ENCODE measurements at regions not wholly inside any gene's neighbourhood (a gene's known extent, or its start where the extent isn't known, plus 50 kb on each side); places are given as distances from the start of the nearest gene placed in this dataset.

DNA sequence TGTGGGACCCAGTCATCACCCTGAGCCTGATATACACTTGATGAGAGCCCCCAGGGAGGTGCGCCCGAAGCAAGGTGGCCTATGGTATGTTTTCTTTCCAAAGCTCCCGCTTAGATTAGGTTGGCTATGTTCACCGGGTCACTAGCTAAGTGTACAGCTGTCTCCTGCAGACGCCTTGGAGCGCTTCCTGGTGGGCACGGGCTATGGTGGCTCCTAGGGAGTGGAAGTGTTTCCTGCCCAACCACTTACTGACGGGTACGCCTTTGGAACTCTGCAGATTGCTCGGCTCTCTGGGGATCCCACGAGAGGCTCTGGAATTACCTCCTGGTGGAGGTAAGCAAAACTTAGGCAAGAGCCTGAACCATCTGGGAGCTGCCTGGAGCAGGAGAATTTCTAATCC is 83.6 kb upstream of the CXCL12 start:
- Histone ChIP-seq H3K4me2 (replicated peaks; ENCODE audit: low read depth, low read length, poor library complexity, severe bottlenecking) (no peak overlapping the region), H3K27ac (ENCODE audit: low read length in 2 of 2) (no peak overlapping the region), H3K4me1 (ENCODE audit: control insufficient read depth in 2 of 2, insufficient read depth in 2 of 2, low read length in 2 of 2) (no peaks in the 10 kb centered on the region), H3K79me2 (ENCODE audit: control insufficient read depth, insufficient read depth, low read length) (no peaks in the 10 kb centered on the region), H2AFZ (ENCODE audit: insufficient read depth, low read depth, low read length, poor library complexity, severe bottlenecking) (no peak overlapping the region), H4K20me1 (ENCODE audit: control insufficient read depth, insufficient read depth, low read length, poor library complexity, severe bottlenecking) (no peaks in the 10 kb centered on the region), H3K9me3 (ENCODE audit: control extremely low read depth in 1 of 3, control insufficient read depth in 2 of 3, insufficient read depth in 1 of 3, low read length in 2 of 3) (no peaks in the 10 kb centered on the region), H3K27me3 (replicated peaks in 1 of 4; ENCODE audit: control extremely low read depth in 1 of 4, control insufficient read depth in 3 of 4, insufficient read depth in 4 of 4, low read length in 3 of 4) (no peaks in the 10 kb centered on the region), H3K36me3 (replicated peaks in 1 of 2; ENCODE audit: control extremely low read depth in 1 of 2, control insufficient read depth in 1 of 2, extremely low read depth in 1 of 2, insufficient read depth in 2 of 2, low read length in 1 of 2) (no peaks in the 10 kb centered on the region), H3K4me3 (ENCODE audit: control extremely low read depth in 1 of 5, extremely low read depth in 1 of 5, insufficient read depth in 1 of 5, low read depth in 2 of 5, low read length in 4 of 5) (no peak overlapping the region), H3K9ac (ENCODE audit: low read length) (no peak overlapping the region)
- no peak for TF ChIP-seq EZH2 (IDR thresholded peaks at IDR 0.05; ENCODE audit: borderline replicate concordance, insufficient read depth, low read depth, low read length, poor library complexity, severe bottlenecking)
- TF ChIP-seq, protein P1, sequence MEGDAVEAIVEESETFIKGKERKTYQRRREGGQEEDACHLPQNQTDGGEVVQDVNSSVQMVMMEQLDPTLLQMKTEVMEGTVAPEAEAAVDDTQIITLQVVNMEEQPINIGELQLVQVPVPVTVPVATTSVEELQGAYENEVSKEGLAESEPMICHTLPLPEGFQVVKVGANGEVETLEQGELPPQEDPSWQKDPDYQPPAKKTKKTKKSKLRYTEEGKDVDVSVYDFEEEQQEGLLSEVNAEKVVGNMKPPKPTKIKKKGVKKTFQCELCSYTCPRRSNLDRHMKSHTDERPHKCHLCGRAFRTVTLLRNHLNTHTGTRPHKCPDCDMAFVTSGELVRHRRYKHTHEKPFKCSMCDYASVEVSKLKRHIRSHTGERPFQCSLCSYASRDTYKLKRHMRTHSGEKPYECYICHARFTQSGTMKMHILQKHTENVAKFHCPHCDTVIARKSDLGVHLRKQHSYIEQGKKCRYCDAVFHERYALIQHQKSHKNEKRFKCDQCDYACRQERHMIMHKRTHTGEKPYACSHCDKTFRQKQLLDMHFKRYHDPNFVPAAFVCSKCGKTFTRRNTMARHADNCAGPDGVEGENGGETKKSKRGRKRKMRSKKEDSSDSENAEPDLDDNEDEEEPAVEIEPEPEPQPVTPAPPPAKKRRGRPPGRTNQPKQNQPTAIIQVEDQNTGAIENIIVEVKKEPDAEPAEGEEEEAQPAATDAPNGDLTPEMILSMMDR (IDR thresholded peaks at IDR 0.05): no peak
- intact Hi-C loops (cut with micrococcal nuclease): no loop called here
- ATAC-seq (ENCODE audit: low read depth): no peak
- Mint-ChIP-seq H3K4me1 (no peaks in the 10 kb centered on the region), H3K27ac (no peak overlapping the region), H3K27me3 (peaks cover 4% of the 10 kb centered on the region), H3K4me3 (no peak overlapping the region), H3K9me3 (ENCODE audit: insufficient read depth) (peaks cover 3% of the 10 kb centered on the region)
- ChIA-PET POLR2A (no interaction called here), CTCF (no interaction called here)
- WGBS (ENCODE audit: insufficient coverage): 99% methylated on average over 11 of the region's 11 CpGs
- no peak for DNase-seq

GRCh38 chr10:44468965-44469364 is 84.1 kb upstream of the CXCL12 start:
- POLR2A ChIA-PET: no interaction called here
- Histone ChIP-seq H4K20me1 (ENCODE audit: control insufficient read depth, insufficient read depth, low read length, poor library complexity, severe bottlenecking) (no peaks in the 10 kb centered on the region), H3K79me2 (ENCODE audit: control insufficient read depth, insufficient read depth, low read length) (no peaks in the 10 kb centered on the region), H3K27me3 (replicated peaks in 1 of 4; ENCODE audit: control extremely low read depth in 1 of 4, control insufficient read depth in 3 of 4, insufficient read depth in 4 of 4, low read length in 3 of 4) (no peaks in the 10 kb centered on the region), H3K9me3 (ENCODE audit: control extremely low read depth in 1 of 3, control insufficient read depth in 2 of 3, insufficient read depth in 1 of 3, low read length in 2 of 3) (no peaks in the 10 kb centered on the region), H2AFZ (ENCODE audit: insufficient read depth, low read depth, low read length, poor library complexity, severe bottlenecking) (no peak overlapping the region), H3K4me3 (ENCODE audit: control extremely low read depth in 1 of 5, extremely low read depth in 1 of 5, insufficient read depth in 1 of 5, low read depth in 2 of 5, low read length in 4 of 5) (no peak overlapping the region), H3K36me3 (replicated peaks in 1 of 2; ENCODE audit: control extremely low read depth in 1 of 2, control insufficient read depth in 1 of 2, extremely low read depth in 1 of 2, insufficient read depth in 2 of 2, low read length in 1 of 2) (no peaks in the 10 kb centered on the region), H3K9ac (ENCODE audit: low read length) (no peak overlapping the region), H3K4me2 (replicated peaks; ENCODE audit: low read depth, low read length, poor library complexity, severe bottlenecking) (no peak overlapping the region), H3K27ac (ENCODE audit: low read length in 2 of 2) (no peak overlapping the region), H3K4me1 (ENCODE audit: control insufficient read depth in 2 of 2, insufficient read depth in 2 of 2, low read length in 2 of 2) (no peaks in the 10 kb centered on the region)
- intact Hi-C loops (cut with micrococcal nuclease): no loop called here
- CTCF ChIA-PET: no interaction called here
- DNase-seq: no peak
- no peak overlapping the region for H3K27ac Mint-ChIP-seq
- H3K27me3 Mint-ChIP-seq: peaks cover 4% of the 10 kb centered on the region
- WGBS (ENCODE audit: insufficient coverage): 69% methylated on average over 3 of the region's 4 CpGs
- no peak for TF ChIP-seq EZH2 (IDR thresholded peaks at IDR 0.05; ENCODE audit: borderline replicate concordance, insufficient read depth, low read depth, low read length, poor library complexity, severe bottlenecking)
- TF ChIP-seq, protein P1 (IDR thresholded peaks at IDR 0.05): no peak
- no peaks in the 10 kb centered on the region for H3K4me1 Mint-ChIP-seq
- H3K9me3 Mint-ChIP-seq (ENCODE audit: insufficient read depth): peaks cover 3% of the 10 kb centered on the region
- ATAC-seq (ENCODE audit: low read depth): no peak
- no peak overlapping the region for H3K4me3 Mint-ChIP-seq

All from B cell (primary cell).